ENCODE measurements at regions not wholly inside any gene's neighbourhood (a gene's known extent, or its start where the extent isn't known, plus 50 kb on each side); places are given as distances from the start of the nearest gene placed in this dataset.

GRCh38 chr4:17157304-17157703, 258.9 kb upstream of the LDB2 start:
- H3K4me3 ChIP-seq, result no peak overlapping the region
- no peaks in the 10 kb centered on the region for H3K36me3 ChIP-seq
- intact Hi-C loops (cut with DNase I; ENCODE audit: low total_unique reads), result no loop called here
- H3K27me3 ChIP-seq, result no peaks in the 10 kb centered on the region
- TF ChIP-seq CTCF (IDR thresholded peaks at IDR 0.05), result no peak
- DNase-seq, result no peak
- H3K9me3 ChIP-seq, result no peaks in the 10 kb centered on the region
- no peaks in the 10 kb centered on the region for H3K4me1 ChIP-seq
- no peak overlapping the region for H3K27ac ChIP-seq

GRCh38 chr4:17155486-17155885, 257.0 kb upstream of the LDB2 start:
- Histone ChIP-seq H3K4me1 (no peaks in the 10 kb centered on the region), H3K4me3 (no peak overlapping the region), H3K27me3 (no peaks in the 10 kb centered on the region), H3K9me3 (no peaks in the 10 kb centered on the region), H3K27ac (no peak overlapping the region), H3K36me3 (no peaks in the 10 kb centered on the region)
- intact Hi-C loops (cut with DNase I; ENCODE audit: low total_unique reads), result no loop called here
- no peak for TF ChIP-seq CTCF (IDR thresholded peaks at IDR 0.05)
- DNase-seq, result no peak

- DNase-seq, result no peak
- intact Hi-C loops (cut with DNase I; ENCODE audit: low total_unique reads), result no loop called here
- no peak for TF ChIP-seq CTCF (IDR thresholded peaks at IDR 0.05)
- Histone ChIP-seq H3K4me3 (no peak overlapping the region), H3K9me3 (no peaks in the 10 kb centered on the region), H3K27me3 (no peaks in the 10 kb centered on the region), H3K36me3 (no peaks in the 10 kb centered on the region), H3K4me1 (no peaks in the 10 kb centered on the region), H3K27ac (no peak overlapping the region)
These were observed 255.1 kb upstream of the LDB2 start for GRCh38 chr4:17153572-17153971.

- no peaks in the 10 kb centered on the region for H3K36me3 ChIP-seq
- H3K4me1 ChIP-seq, result no peaks in the 10 kb centered on the region
- no peaks in the 10 kb centered on the region for H3K27me3 ChIP-seq
- intact Hi-C loops (cut with DNase I; ENCODE audit: low total_unique reads), result no loop called here
- no peak for DNase-seq
- no peak overlapping the region for H3K27ac ChIP-seq
- no peak overlapping the region for H3K4me3 ChIP-seq
- no peaks in the 10 kb centered on the region for H3K9me3 ChIP-seq
- no peak for TF ChIP-seq CTCF (IDR thresholded peaks at IDR 0.05)
These were observed 254.6 kb upstream of the LDB2 start for GRCh38 chr4:17152941-17153540.

- Histone ChIP-seq H3K4me1 (no peaks in the 10 kb centered on the region), H3K36me3 (no peaks in the 10 kb centered on the region), H3K27me3 (no peaks in the 10 kb centered on the region), H3K4me3 (no peak overlapping the region), H3K27ac (no peak overlapping the region), H3K9me3 (peaks cover 0 to 18% (median 8%) of the 10 kb centered on the region in 3 donors)
- DNase-seq, result no peak
- intact Hi-C loops (cut with DNase I; ENCODE audit: low total_unique reads), result no loop called here
- no peak for TF ChIP-seq CTCF (IDR thresholded peaks at IDR 0.05)
These were observed 243.8 kb upstream of the LDB2 start for GRCh38 chr4:17142232-17142711.

- H3K27ac ChIP-seq, result no peak overlapping the region
- no peak for DNase-seq
- TF ChIP-seq CTCF (IDR thresholded peaks at IDR 0.05), result no peak
- H3K36me3 ChIP-seq, result no peaks in the 10 kb centered on the region
- no peak overlapping the region for H3K4me3 ChIP-seq
- H3K9me3 ChIP-seq, result peaks cover 0 to 18% (median 9%) of the 10 kb centered on the region in 3 donors
- intact Hi-C loops (cut with DNase I; ENCODE audit: low total_unique reads), result no loop called here
- no peaks in the 10 kb centered on the region for H3K27me3 ChIP-seq
- no peaks in the 10 kb centered on the region for H3K4me1 ChIP-seq
These were observed 240.4 kb upstream of the LDB2 start for GRCh38 chr4:17138847-17139246.

All from tibial artery (tissue), 4 donors.